Ureter (tissue), 1 donor: ENCODE measurements at regions not wholly inside any gene's neighbourhood (a gene's known extent, or its start where the extent isn't known, plus 50 kb on each side); places are given as distances from the start of the nearest gene placed in this dataset.

Experiments used
- DNase-seq: peaks from one replicate; pipeline ENCODE4 v3.0.0-alpha.2; 2020; ENCODE audit warnings: low spot score
- donor health status: DM: yes; HTN: yes; CAD: no.

GRCh38 chr11:104655066-104655465 lies 243.2 kb downstream of the CASP12 start:
- no peak for DNase-seq

- DNase-seq, result no peak
Measured at GRCh38 chr11:104654181-104654813, 244.0 kb downstream of the CASP12 start.

GRCh38 chr11:104653407-104653806 lies 244.9 kb downstream of the CASP12 start:
- DNase-seq, result no peak

GRCh38 chr11:104652996-104653395 lies 245.3 kb downstream of the CASP12 start:
- DNase-seq, result no peak

- no peak for DNase-seq
Measured at GRCh38 chr11:104650234-104650633, 248.0 kb downstream of the CASP12 start.

- DNase-seq, result no peak
Measured at GRCh38 chr11:104649002-104649401, 249.3 kb downstream of the CASP12 start.

GRCh38 chr11:104645261-104646222 lies 252.7 kb downstream of the CASP12 start:
- no peak for DNase-seq

GRCh38 chr11:104637662-104638170 lies 260.5 kb downstream of the CASP12 start:
- no peak for DNase-seq

- DNase-seq, result no peak
Measured at GRCh38 chr11:104633226-104633625, 265.0 kb downstream of the CASP12 start.

- no peak for DNase-seq
Measured at GRCh38 chr11:104630352-104630751, 267.9 kb downstream of the CASP12 start.

- DNase-seq, result no peak
Measured at GRCh38 chr11:104625246-104625645, 273.0 kb downstream of the CASP12 start.

GRCh38 chr11:104624021-104624420 lies 274.2 kb downstream of the CASP12 start:
- no peak for DNase-seq

GRCh38 chr11:104623518-104623917 lies 274.7 kb downstream of the CASP12 start:
- no peak for DNase-seq

GRCh38 chr11:104620991-104621390 lies 277.3 kb downstream of the CASP12 start:
- no peak for DNase-seq

GRCh38 chr11:104619751-104620150 lies 278.5 kb downstream of the CASP12 start:
- no peak for DNase-seq

- no peak for DNase-seq
Measured at GRCh38 chr11:104618954-104619353, 279.3 kb downstream of the CASP12 start.

- DNase-seq, result no peak
Measured at GRCh38 chr11:104614961-104615360, 283.3 kb downstream of the CASP12 start.

GRCh38 chr11:104614117-104614680 lies 284.1 kb downstream of the CASP12 start:
- DNase-seq, result no peak

- DNase-seq, result no peak
Measured at GRCh38 chr11:104610635-104611034, 287.6 kb downstream of the CASP12 start.

- DNase-seq, result no peak
Measured at GRCh38 chr11:104609311-104610085, 288.8 kb downstream of the CASP12 start.

GRCh38 chr11:104602643-104603042 lies 295.6 kb downstream of the CASP12 start:
- DNase-seq, result no peak
